Peyer's patch (tissue), 4 donors: ENCODE measurements at regions not wholly inside any gene's neighbourhood (a gene's known extent, or its start where the extent isn't known, plus 50 kb on each side); places are given as distances from the start of the nearest gene placed in this dataset.

Experiments
- CTCF ChIP-seq, 6 experiments: fragments of 450-650 bp in 4 of 6; fragments of 200-600 bp in 2 of 6; sonication (generic) in 1 of 6; IDR thresholded peaks; one replicate each; pipeline ENCODE4 v1.5.1; 2017 to 2019; ENCODE audit warnings: antibody characterized with exemption in 6 of 6, mild to moderate bottlenecking in 3 of 6, moderate library complexity in 1 of 6
- POLR2A ChIP-seq, 2 donors: fragments of 450-650 bp; IDR thresholded peaks; one replicate each; pipeline ENCODE4 v1.5.1; 2017; ENCODE audit warnings: antibody characterized with exemption in 2 of 2, mild to moderate bottlenecking in 2 of 2, moderate library complexity in 2 of 2

- TF ChIP-seq CTCF (IDR thresholded peaks at IDR 0.05) (no peak), POLR2A (IDR thresholded peaks at IDR 0.05) (no peak)
Measured at GRCh38 chr1:105964879-105965278, 1091.6 kb upstream of the PRMT6 start.
